Stimulated activated naive CD8-positive, alpha-beta T cell treated with anti-CD3 and anti-CD28 coated beads, Interleukin-15, amount 100 ng/mL, for 72 hours (primary cell): ENCODE measurements at regions not wholly inside any gene's neighbourhood (a gene's known extent, or its start where the extent isn't known, plus 50 kb on each side); places are given as distances from the start of the nearest gene placed in this dataset.
"Not testable (repeated sequence)": the region's sequence is repeated elsewhere in the genome, so short reads cannot be mapped to it uniquely, and the experiment has no call there.

ENCODE experiments used
- ATAC-seq: fragments of 150-1000 bp; cut with Tn5 transposase; 2 replicates; pipeline ENCODE4 v1.10.0; 2021; ENCODE audit warnings: mild to moderate bottlenecking, moderate library complexity
- DNase-seq, 2 donors: peaks; one replicate each; pipeline ENCODE4 v3.0.0; 2021 to 2022
- H3K27ac Mint-ChIP-seq, 2 donors: one replicate each; pipeline ENCODE4 v1.8.0; 2022; ENCODE audit warnings: mild to moderate bottlenecking in 2 of 2, mixed read lengths in 2 of 2, moderate library complexity in 2 of 2
- H3K27me3 Mint-ChIP-seq: one replicate; pipeline ENCODE4 v1.8.0; 2022; ENCODE audit warnings: mixed read lengths
- H3K4me1 Mint-ChIP-seq: one replicate; pipeline ENCODE4 v1.8.0; 2022; ENCODE audit warnings: mild to moderate bottlenecking, mixed read lengths
- H3K4me3 Mint-ChIP-seq, 2 donors: one replicate each; pipeline ENCODE4 v1.8.0; 2022; ENCODE audit warnings: mild to moderate bottlenecking in 2 of 2, mixed read lengths in 2 of 2, moderate library complexity in 1 of 2
- H3K9me3 Mint-ChIP-seq, 2 donors: one replicate each; pipeline ENCODE4 v1.8.0; 2022; ENCODE audit warnings: mixed read lengths in 2 of 2

- Mint-ChIP-seq H3K9me3 (peaks cover 0 to 26% of the 10 kb centered on the region in 2 donors), H3K4me3 (no peak overlapping the region), H3K27me3 (no peaks in the 10 kb centered on the region)
These were observed 664.5 kb upstream of the IGFBP7 start for GRCh38 chr4:57774681-57775080.

DNA sequence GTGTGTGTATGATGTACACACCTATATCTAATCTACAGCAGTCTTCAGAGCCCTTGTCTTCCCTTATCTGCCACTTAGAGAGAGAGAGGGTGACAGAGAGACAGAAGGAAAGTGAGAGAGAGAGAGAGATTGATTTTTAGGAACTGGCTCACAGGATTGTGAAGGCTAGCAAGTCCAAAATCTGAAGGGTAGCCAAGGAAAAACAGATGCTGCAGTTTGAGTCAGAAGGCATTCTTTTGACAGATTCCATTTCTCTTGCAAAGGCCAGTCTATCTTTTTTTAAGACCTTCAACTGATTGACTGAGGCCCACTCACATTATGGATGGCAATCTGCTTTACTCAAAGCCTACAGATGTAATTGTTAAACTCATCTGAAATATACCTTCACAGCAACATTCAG, 664.0 kb upstream of the IGFBP7 start:
- H3K27ac Mint-ChIP-seq: no peak overlapping the region
- H3K27me3 Mint-ChIP-seq: no peaks in the 10 kb centered on the region
- DNase-seq (no peak), ATAC-seq (no peak)
- H3K4me1 Mint-ChIP-seq: no peaks in the 10 kb centered on the region
- no peak overlapping the region for H3K4me3 Mint-ChIP-seq
- H3K9me3 Mint-ChIP-seq: peaks cover 0 to 26% of the 10 kb centered on the region in 2 donors

More at GRCh38 chr4:57774681-57775080, 664.5 kb upstream of the IGFBP7 start:
- H3K27ac Mint-ChIP-seq: no peak overlapping the region
- no peak for ATAC-seq
- no peaks in the 10 kb centered on the region for H3K4me1 Mint-ChIP-seq
- DNase-seq: no peak

GRCh38 chr4:57766341-57766740, 656.2 kb upstream of the IGFBP7 start:
- H3K9me3 Mint-ChIP-seq: peaks cover 10 to 18% of the 10 kb centered on the region in 2 donors
- no peak for ATAC-seq
- no peak overlapping the region for H3K27ac Mint-ChIP-seq
- H3K4me3 Mint-ChIP-seq: no peak overlapping the region
- H3K4me1 Mint-ChIP-seq: no peaks in the 10 kb centered on the region
- H3K27me3 Mint-ChIP-seq: no peaks in the 10 kb centered on the region
- no peak for DNase-seq

GRCh38 chr4:57764856-57765255, 654.7 kb upstream of the IGFBP7 start:
- ATAC-seq (no peak), DNase-seq (no peak)
- H3K27ac Mint-ChIP-seq: no peak overlapping the region
- no peaks in the 10 kb centered on the region for H3K27me3 Mint-ChIP-seq
- H3K4me1 Mint-ChIP-seq: no peaks in the 10 kb centered on the region
- peaks cover 14 to 18% of the 10 kb centered on the region in 2 donors for H3K9me3 Mint-ChIP-seq
- H3K4me3 Mint-ChIP-seq: no peak overlapping the region

- H3K4me1 Mint-ChIP-seq: no peaks in the 10 kb centered on the region
- H3K4me3 Mint-ChIP-seq: no peak overlapping the region
- H3K27ac Mint-ChIP-seq: no peak overlapping the region
- peaks cover 8 to 11% of the 10 kb centered on the region in 2 donors for H3K9me3 Mint-ChIP-seq
- H3K27me3 Mint-ChIP-seq: no peaks in the 10 kb centered on the region
- ATAC-seq (no peak), DNase-seq (no peak)
These were observed 652.9 kb upstream of the IGFBP7 start for GRCh38 chr4:57763070-57763469.

- H3K27me3 Mint-ChIP-seq: no peaks in the 10 kb centered on the region
- no peak for ATAC-seq
- H3K4me1 Mint-ChIP-seq: no peaks in the 10 kb centered on the region
- no peak overlapping the region for H3K27ac Mint-ChIP-seq
- no peak for DNase-seq
- H3K4me3 Mint-ChIP-seq: no peak overlapping the region
- H3K9me3 Mint-ChIP-seq: peaks cover 5 to 9% of the 10 kb centered on the region in 2 donors
These were observed 630.5 kb upstream of the IGFBP7 start for GRCh38 chr4:57740625-57741190.

DNA sequence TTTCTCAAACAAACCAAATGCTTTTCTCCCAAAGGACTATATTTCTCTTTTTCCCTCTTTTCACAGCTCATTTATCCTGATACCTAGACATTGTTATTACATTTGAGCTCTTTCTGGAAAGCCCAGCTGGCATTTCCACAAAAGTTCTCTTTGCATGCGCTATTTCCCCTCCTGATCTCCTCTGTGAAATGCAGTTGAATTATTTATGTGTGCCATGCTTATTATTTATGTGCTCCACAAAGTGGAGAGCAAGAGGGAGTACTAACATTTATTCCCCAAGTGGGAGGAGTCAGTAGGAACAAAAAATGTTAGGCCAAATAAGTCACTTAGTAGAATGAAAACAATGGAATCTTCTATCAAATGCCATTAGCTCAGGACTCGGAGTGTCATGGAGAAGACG, 626.6 kb upstream of the IGFBP7 start:
- H3K4me1 Mint-ChIP-seq: no peaks in the 10 kb centered on the region
- no peak for DNase-seq
- H3K27ac Mint-ChIP-seq: no peak overlapping the region
- H3K27me3 Mint-ChIP-seq: no peaks in the 10 kb centered on the region
- no peak overlapping the region for H3K4me3 Mint-ChIP-seq
- peaks cover 0 to 5% of the 10 kb centered on the region in 2 donors for H3K9me3 Mint-ChIP-seq
- no peak for ATAC-seq

- DNase-seq (no peak), ATAC-seq (no peak)
- Mint-ChIP-seq H3K4me1 (no peaks in the 10 kb centered on the region), H3K27me3 (no peaks in the 10 kb centered on the region), H3K4me3 (no peak overlapping the region), H3K9me3 (peaks cover 0 to 5% of the 10 kb centered on the region in 2 donors), H3K27ac (no peak overlapping the region)
These were observed 624.0 kb upstream of the IGFBP7 start for GRCh38 chr4:57734104-57734670.

GRCh38 chr4:57729775-57730570, 619.8 kb upstream of the IGFBP7 start:
- not testable (repeated sequence) for H3K9me3 Mint-ChIP-seq, ATAC-seq, DNase-seq, H3K27me3 Mint-ChIP-seq, H3K27ac Mint-ChIP-seq, H3K4me3 Mint-ChIP-seq, H3K4me1 Mint-ChIP-seq

GRCh38 chr4:57726154-57726553, 616.0 kb upstream of the IGFBP7 start:
- peaks cover 0 to 4% of the 10 kb centered on the region in 2 donors for H3K9me3 Mint-ChIP-seq
- DNase-seq: no peak

DNA sequence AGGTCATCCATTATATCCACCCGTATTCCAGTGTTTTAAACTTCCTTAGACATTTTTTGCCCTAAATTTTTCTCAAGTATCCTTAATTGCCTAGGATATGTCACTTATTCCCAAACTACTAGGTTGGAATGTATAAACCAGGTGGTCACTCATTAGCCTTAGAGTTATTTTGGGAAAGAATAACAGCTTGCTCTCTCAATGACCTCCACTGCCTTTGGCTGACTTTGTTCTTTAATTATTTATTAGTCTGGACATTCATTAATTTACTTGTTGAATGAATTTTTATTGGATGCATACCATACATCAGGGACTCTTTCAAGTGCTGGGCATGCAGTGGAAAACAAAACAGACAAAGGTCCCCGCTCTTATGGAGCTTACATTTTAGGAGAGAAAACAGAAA, 609.3 kb upstream of the IGFBP7 start:
- Mint-ChIP-seq H3K4me1 (no peaks in the 10 kb centered on the region), H3K27me3 (no peaks in the 10 kb centered on the region), H3K4me3 (no peak overlapping the region), H3K27ac (no peak overlapping the region), H3K9me3 (peaks cover 15 to 17% of the 10 kb centered on the region in 2 donors)
- DNase-seq (no peak), ATAC-seq (no peak)

More at GRCh38 chr4:57726154-57726553, 616.0 kb upstream of the IGFBP7 start:
- Mint-ChIP-seq H3K4me3 (no peak overlapping the region), H3K27me3 (no peaks in the 10 kb centered on the region), H3K27ac (no peak overlapping the region), H3K4me1 (no peaks in the 10 kb centered on the region)
- no peak for ATAC-seq

DNA sequence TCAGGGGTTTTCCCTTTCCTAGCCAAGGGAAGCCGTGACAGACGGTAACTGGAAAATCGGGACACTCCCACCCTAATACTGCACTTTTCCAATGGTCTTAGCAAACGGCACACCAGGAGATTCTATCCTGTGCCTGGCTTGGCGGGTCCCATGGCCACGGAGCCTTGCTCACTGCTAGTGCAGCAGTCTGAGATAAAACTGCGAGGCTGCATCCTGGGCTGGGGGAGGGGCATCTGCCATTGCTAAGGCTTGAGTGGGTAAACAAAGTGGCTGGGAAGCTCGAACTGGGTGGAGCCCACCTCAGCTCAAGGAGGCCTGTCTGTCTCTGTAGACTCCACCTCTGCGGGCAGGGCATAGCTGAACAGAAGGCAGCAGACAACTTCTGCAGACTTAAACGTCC, 604.1 kb upstream of the IGFBP7 start:
- H3K9me3 Mint-ChIP-seq: peaks cover 8 to 13% of the 10 kb centered on the region in 2 donors
- not testable (repeated sequence) for ATAC-seq, H3K4me3 Mint-ChIP-seq

GRCh38 chr4:57710053-57710452, 599.9 kb upstream of the IGFBP7 start:
- no peak for DNase-seq
- Mint-ChIP-seq H3K9me3 (peaks cover 8 to 9% of the 10 kb centered on the region in 2 donors), H3K27me3 (no peaks in the 10 kb centered on the region), H3K4me3 (no peak overlapping the region), H3K27ac (peak overlapping the region in 1 of 2 donors; percentile 17), H3K4me1 (no peaks in the 10 kb centered on the region)
- ATAC-seq: no peak

More for the DNA sequence above, 604.1 kb upstream of the IGFBP7 start:
- not testable (repeated sequence) for H3K27ac Mint-ChIP-seq, H3K4me1 Mint-ChIP-seq, DNase-seq, H3K27me3 Mint-ChIP-seq

GRCh38 chr4:57691370-57691769, 581.2 kb upstream of the IGFBP7 start:
- DNase-seq: no peak

GRCh38 chr4:57689693-57690205, 579.6 kb upstream of the IGFBP7 start:
- Mint-ChIP-seq H3K4me1 (no peaks in the 10 kb centered on the region), H3K4me3 (no peak overlapping the region), H3K9me3 (peaks cover 11 to 19% of the 10 kb centered on the region in 2 donors), H3K27me3 (no peaks in the 10 kb centered on the region), H3K27ac (no peak overlapping the region)
- no peak for DNase-seq
- no peak for ATAC-seq

More at GRCh38 chr4:57691370-57691769, 581.2 kb upstream of the IGFBP7 start:
- no peak overlapping the region for H3K27ac Mint-ChIP-seq
- no peak for ATAC-seq
- H3K9me3 Mint-ChIP-seq: peaks cover 9 to 19% of the 10 kb centered on the region in 2 donors
- H3K27me3 Mint-ChIP-seq: no peaks in the 10 kb centered on the region
- no peak overlapping the region for H3K4me3 Mint-ChIP-seq
- H3K4me1 Mint-ChIP-seq: no peaks in the 10 kb centered on the region

GRCh38 chr4:57682275-57682674, 572.1 kb upstream of the IGFBP7 start:
- ATAC-seq (no peak), DNase-seq (no peak)
- H3K4me1 Mint-ChIP-seq: no peaks in the 10 kb centered on the region
- H3K27ac Mint-ChIP-seq: no peak overlapping the region
- H3K27me3 Mint-ChIP-seq: no peaks in the 10 kb centered on the region
- no peak overlapping the region for H3K4me3 Mint-ChIP-seq
- peaks cover 6 to 11% of the 10 kb centered on the region in 2 donors for H3K9me3 Mint-ChIP-seq
